HG03520 (cell line): ENCODE measurements at regions not wholly inside any gene's neighbourhood (a gene's known extent, or its start where the extent isn't known, plus 50 kb on each side); places are given as distances from the start of the nearest gene placed in this dataset.
A peak's percentile ranks its signal among the peaks of the same experiment; 100 is the strongest.

Source experiments
- ATAC-seq: cut with Tn5 transposase; IDR thresholded peaks from one replicate; pipeline ENCODE4 v1.9.1; 2021; ENCODE audit warnings: mild to moderate bottlenecking, moderate library complexity; ENCODE audit not compliant: unreplicated experiment

DNA sequence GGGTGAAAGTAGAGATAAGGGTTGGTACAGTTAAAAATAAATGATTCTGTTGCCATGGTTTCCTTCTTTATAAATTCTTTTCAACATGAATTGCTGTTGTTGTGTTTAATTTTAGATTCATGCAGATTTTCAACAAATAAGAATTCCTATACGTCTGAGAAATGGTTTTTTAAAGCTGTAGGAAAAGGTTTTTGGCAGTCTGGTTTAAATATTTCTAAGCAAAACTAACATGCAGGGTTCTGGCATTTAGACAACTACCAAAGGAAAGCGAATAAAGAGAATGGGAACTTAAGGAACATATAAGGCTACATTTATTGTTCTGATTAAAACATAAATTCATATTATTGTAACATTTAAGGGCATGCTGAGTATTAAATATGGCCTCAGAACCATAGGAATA lies 203.0 kb upstream of the MIR17HG start:
- no peak for ATAC-seq

GRCh38 chr13:91145571-91146205 lies 201.8 kb upstream of the MIR17HG start:
- no peak for ATAC-seq

- no peak for ATAC-seq
These were observed 200.9 kb upstream of the MIR17HG start for GRCh38 chr13:91146601-91147000.

DNA sequence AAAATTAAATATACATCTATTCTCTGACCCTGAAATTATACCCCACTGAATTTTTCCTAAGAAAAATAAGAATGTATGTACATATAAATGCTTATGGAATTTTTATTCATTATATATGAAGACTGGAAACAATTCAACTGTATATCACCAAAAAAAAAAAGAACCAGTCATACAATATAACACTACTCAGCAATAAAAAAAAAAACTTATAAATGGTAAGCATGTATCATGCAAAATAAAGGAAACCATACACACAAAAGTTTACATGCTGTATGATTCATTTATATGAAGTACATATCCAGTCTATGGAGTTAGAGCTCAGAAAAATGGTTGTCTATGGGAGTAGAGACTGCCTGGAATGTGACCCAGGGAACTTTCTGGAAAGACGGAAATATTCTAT lies 199.4 kb upstream of the MIR17HG start:
- no peak for ATAC-seq

- no peak for ATAC-seq
These were observed 195.6 kb upstream of the MIR17HG start for GRCh38 chr13:91151921-91152320.

DNA sequence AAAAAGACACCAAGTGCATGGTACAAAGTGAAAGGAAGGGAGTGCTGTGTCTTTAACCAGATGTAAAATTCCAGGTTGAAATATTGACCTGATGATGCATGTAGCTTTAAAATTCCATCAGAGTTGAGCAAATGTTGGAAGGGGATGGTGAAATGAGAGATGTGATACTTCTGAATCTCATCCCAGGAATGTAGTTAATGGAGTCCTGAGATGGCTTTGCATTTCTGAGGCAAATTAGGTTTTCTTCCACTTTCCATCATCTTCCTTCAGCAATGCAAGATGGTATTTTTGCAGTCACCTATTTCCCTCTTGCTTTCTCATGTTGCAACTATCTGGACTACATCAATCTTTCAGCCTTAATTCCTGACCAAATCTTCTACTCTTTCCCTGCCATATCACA lies 194.1 kb upstream of the MIR17HG start:
- no peak for ATAC-seq

DNA sequence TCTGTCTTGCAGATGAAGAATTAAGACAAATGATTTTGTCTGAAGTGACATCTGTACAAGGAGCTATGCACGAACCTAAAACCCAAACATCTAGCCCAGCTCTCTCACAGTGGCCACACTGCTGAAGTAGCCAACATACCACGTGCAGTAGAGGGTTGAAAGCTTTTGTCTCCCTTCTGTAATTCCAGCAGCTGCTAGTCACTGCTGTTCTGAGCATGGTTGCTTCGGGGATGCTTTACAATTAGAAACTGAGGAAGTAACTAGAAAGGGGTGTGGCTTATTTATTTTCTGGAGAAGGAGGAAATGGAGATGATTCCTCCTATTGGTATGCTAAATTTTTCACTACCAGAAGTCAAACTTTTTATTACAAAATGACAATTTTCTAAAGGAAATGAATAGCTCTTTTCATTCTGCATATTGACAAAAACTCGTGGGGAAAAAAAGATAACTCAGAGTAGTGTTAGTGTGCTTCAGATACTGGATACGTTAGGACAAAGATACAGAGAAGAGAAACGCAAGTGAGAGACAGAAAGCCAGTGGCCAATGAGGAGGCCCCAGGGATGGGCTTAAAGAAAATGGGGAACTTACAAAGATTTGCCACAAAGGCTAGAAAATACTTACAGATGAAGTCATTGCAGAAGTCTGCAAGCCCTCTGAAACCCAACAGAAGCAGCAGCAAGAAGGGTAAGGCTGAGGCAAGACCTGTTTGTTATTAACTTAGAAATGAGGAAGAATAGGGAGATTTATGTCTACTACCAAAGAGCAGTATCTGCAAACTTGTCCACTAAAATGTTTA lies 192.7 kb upstream of the MIR17HG start:
- ATAC-seq, result peak; percentile 85

DNA sequence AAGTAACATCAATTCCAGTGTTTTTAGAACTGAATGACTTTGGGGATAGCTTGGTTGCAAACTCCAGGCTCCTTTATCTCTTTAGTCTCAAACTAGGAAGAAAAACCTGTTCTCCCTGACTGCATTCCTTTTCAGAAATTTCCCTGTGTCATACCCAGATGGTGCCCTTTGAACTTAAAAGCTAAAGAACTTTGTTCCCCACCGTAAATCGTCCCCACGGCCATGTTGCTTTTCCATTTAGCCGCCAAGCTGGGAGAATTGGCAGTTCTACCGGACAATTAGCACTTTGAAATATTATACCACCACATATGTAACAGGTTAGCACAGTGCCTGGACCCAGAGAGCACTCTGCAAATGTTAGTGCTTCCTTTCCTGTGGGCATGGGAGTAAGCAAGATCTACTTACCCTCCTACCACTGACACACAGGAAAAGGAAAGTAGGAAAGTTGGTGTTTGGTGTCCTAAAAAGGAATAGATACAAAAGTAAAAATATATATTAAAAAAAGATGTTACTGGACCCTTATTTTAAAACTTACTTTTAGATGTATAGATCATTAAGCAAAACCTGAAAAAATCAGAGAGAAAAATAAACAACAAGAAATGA lies 191.9 kb upstream of the MIR17HG start:
- no peak for ATAC-seq

- no peak for ATAC-seq
These were observed 190.0 kb upstream of the MIR17HG start for GRCh38 chr13:91157273-91158016.

DNA sequence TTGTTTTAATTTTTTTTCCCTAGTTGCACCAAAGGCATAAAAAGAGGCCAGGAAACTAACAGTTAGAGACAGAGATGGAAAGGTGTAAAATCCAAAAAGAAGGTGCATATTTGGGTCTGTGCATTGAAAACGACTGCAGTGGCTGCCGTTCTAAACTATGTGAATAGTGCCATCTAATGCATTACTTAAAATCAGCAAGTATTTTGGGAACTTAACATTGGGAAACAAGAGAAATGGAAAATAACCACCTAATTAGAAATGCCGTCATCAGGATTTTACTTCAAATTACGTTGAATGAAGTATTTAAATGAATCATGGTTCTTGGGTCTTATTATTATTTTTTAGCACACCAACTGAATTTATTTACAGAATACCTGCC lies 189.5 kb upstream of the MIR17HG start:
- no peak for ATAC-seq

GRCh38 chr13:91162180-91162579 lies 185.3 kb upstream of the MIR17HG start:
- ATAC-seq, result no peak

DNA sequence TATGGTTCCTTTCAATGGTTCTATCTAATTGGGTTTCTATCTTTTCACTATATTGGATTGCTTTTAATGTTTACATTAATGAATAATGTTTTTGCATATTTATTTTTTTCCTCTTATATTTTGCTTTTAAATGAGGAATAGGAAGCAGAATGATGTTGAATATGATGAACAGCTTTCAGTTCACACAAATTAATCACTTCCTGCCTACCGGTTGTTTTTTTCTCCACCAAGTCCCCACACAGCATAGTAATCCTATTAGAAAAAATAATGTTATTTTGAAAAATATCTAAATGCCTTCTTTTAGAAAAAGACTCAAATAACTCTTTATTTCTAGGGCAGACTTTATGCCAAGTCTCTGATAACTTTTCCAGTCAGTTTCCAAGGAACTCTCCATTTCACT lies 184.9 kb upstream of the MIR17HG start:
- no peak for ATAC-seq

DNA sequence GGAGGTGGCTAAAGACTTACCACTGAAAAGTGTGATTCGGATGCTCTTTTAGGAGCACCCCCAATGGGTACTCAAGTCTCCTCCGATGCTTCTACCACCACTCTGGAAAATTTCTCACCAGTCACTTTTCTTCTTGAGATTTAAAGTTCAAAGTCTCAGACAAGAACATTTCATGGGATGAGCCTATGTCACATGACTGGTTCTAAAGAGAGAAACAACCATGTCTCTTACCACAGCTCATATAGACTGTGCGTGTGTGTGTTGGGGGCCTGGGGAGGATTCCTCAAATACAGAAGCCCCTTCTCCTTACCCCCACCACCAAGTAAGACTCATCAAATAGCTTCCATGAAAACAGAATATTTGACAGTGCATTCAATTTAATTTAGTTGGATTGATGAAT lies 181.7 kb upstream of the MIR17HG start:
- no peak for ATAC-seq

- no peak for ATAC-seq
These were observed 180.6 kb upstream of the MIR17HG start for GRCh38 chr13:91166714-91167511.

DNA sequence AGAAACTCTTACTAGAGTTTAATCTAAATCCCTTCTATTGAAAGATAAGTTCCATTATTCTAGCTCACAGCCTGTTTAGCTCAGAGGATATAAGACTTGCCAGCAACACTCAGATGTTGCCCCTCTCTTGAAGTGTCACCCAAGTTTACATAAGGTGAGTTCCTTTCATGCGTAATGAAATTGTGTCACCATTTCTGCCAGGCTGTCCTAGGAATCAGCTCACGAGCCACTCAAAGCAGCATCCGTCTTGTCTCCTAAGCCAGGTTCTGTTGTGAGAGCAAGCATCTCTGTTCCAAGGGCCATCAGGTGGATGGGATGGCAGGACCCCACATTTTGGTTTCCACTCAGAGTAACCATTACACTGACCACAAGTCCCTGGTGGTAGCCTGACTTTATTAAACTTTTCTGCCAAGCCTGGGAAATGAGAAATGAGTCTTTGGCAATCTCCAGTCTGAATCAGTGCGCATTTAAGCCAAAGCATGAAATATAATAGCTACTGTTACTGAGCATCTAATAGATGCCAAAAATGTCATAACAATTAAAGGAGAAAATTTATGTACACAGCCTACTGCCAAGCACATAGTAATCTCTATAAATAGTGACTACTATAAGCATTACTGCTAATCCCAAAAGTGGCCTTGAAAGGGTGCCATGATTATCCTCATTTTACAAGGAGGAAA lies 179.6 kb upstream of the MIR17HG start:
- ATAC-seq, result no peak

DNA sequence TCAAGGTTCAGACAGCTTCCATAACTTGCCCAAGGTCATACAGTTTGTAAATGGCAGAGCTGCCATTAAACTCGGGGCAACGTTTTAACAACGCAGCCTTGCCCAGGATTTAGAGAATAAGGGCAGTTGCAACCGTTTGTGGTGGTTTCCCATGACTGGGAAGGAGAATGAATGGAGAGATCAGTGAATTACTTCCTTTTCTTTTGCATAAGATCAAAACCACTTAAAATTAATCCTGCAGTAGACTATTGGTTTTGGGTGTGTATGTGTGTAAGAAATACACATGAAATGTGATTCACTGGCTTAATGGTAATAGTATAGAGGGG lies 179.1 kb upstream of the MIR17HG start:
- ATAC-seq, result no peak

GRCh38 chr13:91169321-91170050 lies 178.0 kb upstream of the MIR17HG start:
- no peak for ATAC-seq

DNA sequence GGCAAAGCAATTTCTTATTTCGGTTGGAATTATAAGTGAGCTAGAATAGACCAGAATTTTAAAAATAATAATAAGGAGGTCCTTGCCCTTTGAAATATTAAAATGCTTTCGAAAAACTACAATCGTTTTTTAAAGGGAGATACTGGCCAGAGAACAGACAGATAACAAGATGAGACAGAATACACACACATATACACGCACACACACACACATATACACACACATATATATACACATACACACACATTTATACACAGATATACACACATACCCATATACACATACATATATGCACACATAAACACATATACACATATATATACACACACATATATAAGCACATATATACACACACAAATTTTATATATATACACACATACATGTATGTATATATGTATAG lies 175.3 kb upstream of the MIR17HG start:
- ATAC-seq, result no peak

GRCh38 chr13:91174886-91175501 lies 172.5 kb upstream of the MIR17HG start:
- no peak for ATAC-seq
